Small intestine (tissue), 7 donors: ENCODE measurements at regions not wholly inside any gene's neighbourhood (a gene's known extent, or its start where the extent isn't known, plus 50 kb on each side); places are given as distances from the start of the nearest gene placed in this dataset.
"Not testable (repeated sequence)": the region's sequence is repeated elsewhere in the genome, so short reads cannot be mapped to it uniquely, and the experiment has no call there.

Source experiments
- DNase-seq, 2 donors: peaks; one replicate each; pipeline versions ENCODE4 v3.0.0 to v3.0.0-alpha.2; 2013
- FAIRE-seq: peaks from 2 replicates; lab custom pipeline; 2012; peaks lifted over from hg19 to GRCh38; lab: Jason Lieb, UNC
- H3K27ac ChIP-seq, 3 donors: one replicate each; pipeline ENCODE4 v1.5.1; 2013; ENCODE audit warnings: low read length in 2 of 3, mild to moderate bottlenecking in 2 of 3, control low read depth in 1 of 3, inconsistent platforms in 1 of 3, low read depth in 1 of 3, moderate library complexity in 1 of 3
- H3K27me3 ChIP-seq, 3 donors: one replicate each; pipeline ENCODE4 v1.6.1; 2013; ENCODE audit warnings: low read length in 3 of 3, inconsistent platforms in 1 of 3; ENCODE audit not compliant: control insufficient read depth in 3 of 3, insufficient read depth in 3 of 3
- H3K36me3 ChIP-seq, 3 donors: one replicate each; pipeline ENCODE4 v1.6.1; 2013; ENCODE audit warnings: low read length in 3 of 3, inconsistent platforms in 1 of 3, low read depth in 1 of 3, mild to moderate bottlenecking in 1 of 3, moderate library complexity in 1 of 3; ENCODE audit not compliant: control insufficient read depth in 3 of 3, insufficient read depth in 2 of 3
- H3K4me1 ChIP-seq, 3 donors: one replicate each; pipeline ENCODE4 v1.6.1; 2013; ENCODE audit warnings: low read length in 2 of 3, inconsistent platforms in 1 of 3, low read depth in 1 of 3, mild to moderate bottlenecking in 1 of 3, moderate library complexity in 1 of 3; ENCODE audit not compliant: control insufficient read depth in 3 of 3, insufficient read depth in 2 of 3
- H3K4me3 ChIP-seq, 3 donors: one replicate each; pipeline ENCODE4 v1.5.1; 2013; ENCODE audit warnings: low read length in 3 of 3, control low read depth in 1 of 3, inconsistent platforms in 1 of 3, low read depth in 1 of 3, mild to moderate bottlenecking in 1 of 3, moderate library complexity in 1 of 3
- H3K9me3 ChIP-seq, 2 donors: one replicate each; pipeline ENCODE4 v1.6.1; 2013; ENCODE audit warnings: low read depth in 1 of 2, low read length in 1 of 2; ENCODE audit not compliant: control insufficient read depth in 2 of 2, insufficient read depth in 1 of 2
- WGBS, 3 donors: extraction: QIAGEN DNeasy Blood & Tissue Kit; methylation state at CpG; one replicate each; pipeline ENCODE4 v1.1.7; 2013; 5-methylcytosine and 5-hydroxymethylcytosine counted together
- donor health status: healthy with polysubstance abuse.
- donor health status: control.
- donor health status: control.
- donor health status: Bipolar disorder and iron deficiency.
- donor health status: healthy.

GRCh38 chr5:89055695-89056085 is 172.7 kb upstream of the MEF2C start:
- DNase-seq (no peak), FAIRE-seq (no peak)
- H3K27me3 ChIP-seq = no peaks in the 10 kb centered on the region
- no peak overlapping the region for H3K27ac ChIP-seq
- no peak overlapping the region for H3K4me3 ChIP-seq
- 72 to 91% (median 80%) methylated on average over 3 of the region's 3 CpGs for WGBS, 3 donors
- peaks cover 0 to 5% of the 10 kb centered on the region in 2 donors for H3K9me3 ChIP-seq
- H3K36me3 ChIP-seq = no peaks in the 10 kb centered on the region
- H3K4me1 ChIP-seq = no peaks in the 10 kb centered on the region

DNA sequence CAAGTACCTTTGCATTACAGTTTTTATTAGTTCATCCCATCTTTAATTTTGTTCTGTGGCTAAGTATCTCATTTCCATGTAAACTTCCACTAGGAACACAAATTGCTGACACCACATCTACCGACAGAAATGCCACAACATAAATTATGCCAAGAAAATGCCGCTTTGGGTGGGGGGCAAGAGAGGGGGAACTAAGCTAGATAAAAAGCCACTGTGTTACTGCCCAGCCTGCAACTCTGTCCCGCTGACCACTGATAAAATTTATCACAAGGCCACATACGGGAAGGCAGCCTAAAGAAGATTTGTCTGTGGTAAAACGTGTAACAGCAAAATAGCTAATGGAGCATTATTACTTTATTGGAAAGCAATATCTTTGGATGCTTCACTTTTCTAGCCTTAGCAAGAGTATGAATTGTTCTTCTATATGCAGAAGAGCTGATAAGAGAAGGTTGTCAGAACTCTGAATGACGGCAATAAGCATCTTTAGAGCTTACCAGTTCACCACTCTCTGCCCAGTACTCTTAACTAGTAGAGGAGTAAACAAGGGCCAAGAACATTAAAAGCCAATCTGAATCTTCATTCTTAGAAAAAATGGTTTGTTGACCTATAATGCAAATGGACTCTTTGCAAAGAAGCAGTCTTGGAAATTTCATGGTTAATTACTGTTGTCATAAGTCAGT is 172.2 kb upstream of the MEF2C start:
- Histone ChIP-seq H3K4me3 (no peak overlapping the region), H3K36me3 (no peaks in the 10 kb centered on the region), H3K27ac (no peak overlapping the region), H3K4me1 (no peaks in the 10 kb centered on the region), H3K9me3 (peaks cover 0 to 9% of the 10 kb centered on the region in 2 donors), H3K27me3 (no peaks in the 10 kb centered on the region)
- no peak for FAIRE-seq
- 73 to 83% (median 75%) methylated on average over 6 of the region's 6 CpGs for WGBS, 3 donors
- no peak for DNase-seq

DNA sequence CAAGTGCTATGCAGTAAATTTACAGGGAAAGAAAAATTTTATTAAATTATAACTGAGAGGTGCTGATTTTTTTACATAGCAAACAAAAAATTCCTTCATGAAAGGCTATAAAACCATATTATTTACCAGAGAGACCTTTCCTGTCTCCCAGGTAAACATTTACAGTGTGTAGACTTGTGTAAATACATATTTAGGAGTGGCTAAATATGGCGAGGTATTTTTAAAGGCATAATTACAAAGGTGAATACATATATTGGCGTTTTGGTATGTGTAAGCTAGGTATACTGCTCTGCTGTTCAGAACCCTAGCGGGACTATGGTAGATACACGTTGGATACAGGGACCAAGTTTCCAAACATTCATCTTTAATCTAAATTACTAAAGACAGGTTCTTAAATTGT is 170.6 kb upstream of the MEF2C start:
- 53 to 65% (median 63%) methylated on average over 4 of the region's 4 CpGs for WGBS, 3 donors
- no peak overlapping the region for H3K4me3 ChIP-seq
- H3K9me3 ChIP-seq = peaks cover 0 to 14% of the 10 kb centered on the region in 2 donors
- no peak overlapping the region for H3K27ac ChIP-seq
- no peaks in the 10 kb centered on the region for H3K27me3 ChIP-seq
- no peaks in the 10 kb centered on the region for H3K4me1 ChIP-seq
- FAIRE-seq (no peak), DNase-seq (no peak)
- no peaks in the 10 kb centered on the region for H3K36me3 ChIP-seq

- not testable (repeated sequence) for FAIRE-seq, H3K4me3 ChIP-seq, DNase-seq, H3K27me3 ChIP-seq, H3K36me3 ChIP-seq, H3K27ac ChIP-seq, H3K4me1 ChIP-seq
- H3K9me3 ChIP-seq = peaks cover 0 to 14% of the 10 kb centered on the region in 2 donors
- WGBS, 3 donors = 84 to 94% (median 85%) methylated on average over 5 of the region's 5 CpGs
Measured at GRCh38 chr5:89050062-89050461, 167.1 kb upstream of the MEF2C start.

DNA sequence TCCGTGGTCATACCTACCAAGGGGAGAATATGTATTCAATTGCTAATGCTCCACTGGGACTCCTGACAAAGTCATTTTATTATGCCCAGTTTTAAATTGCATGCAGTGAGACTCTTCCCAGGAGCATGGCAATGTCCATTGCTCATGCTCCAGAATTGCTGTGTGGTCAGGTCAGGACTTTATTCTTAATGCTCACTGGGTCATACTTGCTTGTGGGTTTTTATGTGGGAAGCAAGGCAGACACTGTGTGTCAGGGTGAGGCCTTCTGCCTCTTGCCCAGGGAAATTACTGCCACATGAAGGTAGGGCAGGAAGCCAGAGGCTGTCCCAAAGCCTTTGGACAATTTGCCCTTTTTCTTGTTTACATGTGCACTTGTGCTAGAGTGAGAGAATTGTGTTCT is 164.6 kb upstream of the MEF2C start:
- no peaks in the 10 kb centered on the region for H3K36me3 ChIP-seq
- no peak overlapping the region for H3K4me3 ChIP-seq
- DNase-seq = no peak
- H3K27me3 ChIP-seq = no peaks in the 10 kb centered on the region
- no peak overlapping the region for H3K27ac ChIP-seq
- peaks cover 0 to 14% of the 10 kb centered on the region in 2 donors for H3K9me3 ChIP-seq
- no peak for FAIRE-seq
- WGBS, 3 donors = 72 to 89% (median 82%) methylated on average over 1 of the region's 1 CpG
- no peaks in the 10 kb centered on the region for H3K4me1 ChIP-seq

- peaks cover 0 to 5% of the 10 kb centered on the region in 2 donors for H3K9me3 ChIP-seq
- no peaks in the 10 kb centered on the region for H3K4me1 ChIP-seq
- DNase-seq = no peak
- H3K27ac ChIP-seq = no peak overlapping the region
- H3K4me3 ChIP-seq = no peak overlapping the region
- FAIRE-seq = no peak
- WGBS, 3 donors = 67 to 87% (median 69%) methylated on average over 3 of the region's 3 CpGs
- no peaks in the 10 kb centered on the region for H3K27me3 ChIP-seq
- no peaks in the 10 kb centered on the region for H3K36me3 ChIP-seq
Measured at GRCh38 chr5:89045216-89045615, 162.2 kb upstream of the MEF2C start.

GRCh38 chr5:89044674-89045200 is 161.8 kb upstream of the MEF2C start:
- no peak for DNase-seq
- Histone ChIP-seq H3K9me3 (peaks cover 0 to 5% of the 10 kb centered on the region in 2 donors), H3K4me3 (no peak overlapping the region), H3K36me3 (no peaks in the 10 kb centered on the region), H3K4me1 (no peaks in the 10 kb centered on the region), H3K27ac (no peak overlapping the region), H3K27me3 (no peaks in the 10 kb centered on the region)
- FAIRE-seq = no peak
- 78 to 93% (median 89%) methylated on average over 5 of the region's 5 CpGs for WGBS, 3 donors

DNA sequence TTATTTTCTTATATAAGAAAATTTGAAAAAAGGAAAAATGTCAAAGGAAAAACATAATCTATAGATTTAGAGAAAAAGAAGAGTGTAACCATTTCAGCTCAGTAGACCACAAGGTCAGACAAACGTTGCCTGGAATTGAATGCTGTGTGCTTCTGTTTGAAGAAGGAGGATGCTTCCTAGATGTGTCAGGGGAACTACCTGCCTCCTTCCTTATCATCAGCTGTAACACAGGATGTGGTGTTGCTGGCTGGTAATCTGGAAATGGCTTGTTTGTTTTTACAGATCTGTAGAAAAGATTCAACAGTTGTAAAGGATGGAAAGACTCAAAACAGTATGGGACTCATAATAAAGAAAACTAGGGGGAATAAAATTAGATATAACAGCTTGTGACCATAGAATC is 160.7 kb upstream of the MEF2C start:
- Histone ChIP-seq H3K9me3 (no peaks in the 10 kb centered on the region), H3K27ac (no peak overlapping the region), H3K4me1 (no peaks in the 10 kb centered on the region), H3K4me3 (no peak overlapping the region), H3K27me3 (no peaks in the 10 kb centered on the region), H3K36me3 (no peaks in the 10 kb centered on the region)
- FAIRE-seq = no peak
- WGBS, 3 donors = 4 to 19% (median 6%) methylated on average over 1 of the region's 1 CpG
- DNase-seq = no peak

DNA sequence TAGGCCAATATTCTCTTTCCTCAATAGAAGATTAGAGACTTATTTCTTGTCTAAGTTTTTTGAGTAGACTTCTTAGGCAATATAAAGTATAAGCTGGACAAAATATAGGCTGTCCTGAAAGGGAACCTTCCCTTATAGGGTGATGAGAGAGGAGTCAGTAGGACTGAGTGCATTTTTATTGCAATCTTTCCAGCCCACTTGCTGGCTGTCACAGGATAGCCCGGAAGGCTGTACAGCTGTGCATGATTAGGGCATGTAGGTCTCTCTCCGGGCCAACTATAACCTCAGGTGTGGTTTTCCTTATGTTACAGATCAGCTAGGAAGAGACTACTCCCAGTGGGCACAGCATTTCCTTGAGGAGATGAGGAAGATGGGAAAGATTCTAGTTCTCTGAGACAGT is 159.8 kb upstream of the MEF2C start:
- DNase-seq (no peak), FAIRE-seq (no peak)
- no peak overlapping the region for H3K27ac ChIP-seq
- WGBS, 3 donors = 79 to 86% (median 85%) methylated on average over 2 of the region's 2 CpGs
- no peaks in the 10 kb centered on the region for H3K4me1 ChIP-seq
- H3K27me3 ChIP-seq = no peaks in the 10 kb centered on the region
- H3K9me3 ChIP-seq = no peaks in the 10 kb centered on the region
- H3K36me3 ChIP-seq = no peaks in the 10 kb centered on the region
- H3K4me3 ChIP-seq = no peak overlapping the region
